Ishikawa (cell line): ENCODE measurements at regions not wholly inside any gene's neighbourhood (a gene's known extent, or its start where the extent isn't known, plus 50 kb on each side); places are given as distances from the start of the nearest gene placed in this dataset.

ENCODE experiments used
- EGR1 ChIP-seq: IDR thresholded peaks from 2 replicates; pipeline ENCODE4 v1.6.1; 2012
- EP300 ChIP-seq: IDR thresholded peaks from 2 replicates; pipeline ENCODE4 v1.6.1; 2012; ENCODE audit warnings: borderline replicate concordance
- FOXM1 ChIP-seq: IDR thresholded peaks from 2 replicates; pipeline ENCODE4 v1.6.1; 2012; ENCODE audit warnings: low read depth, borderline replicate concordance
- REST ChIP-seq: IDR thresholded peaks from 2 replicates; pipeline ENCODE4 v1.6.1; 2012; ENCODE audit warnings: low read depth, mild to moderate bottlenecking
- TAF1 ChIP-seq: IDR thresholded peaks from 2 replicates; pipeline ENCODE4 v1.6.1; 2012; ENCODE audit warnings: low read depth, mild to moderate bottlenecking
- USF1 ChIP-seq: IDR thresholded peaks from 2 replicates; pipeline ENCODE4 v1.6.1; 2012
- ZBTB7A ChIP-seq: IDR thresholded peaks from 2 replicates; pipeline ENCODE4 v1.6.1; 2012; ENCODE audit warnings: low read depth

- TF ChIP-seq EP300 (no peak), TAF1 (no peak), ZBTB7A (no peak), EGR1 (no peak), REST (no peak), USF1 (no peak), FOXM1 (no peak)
Observed at GRCh38 chr6:27176096-27176495, 71.4 kb upstream of the PRSS16 start.
